WERI-Rb-1 (cell line): ENCODE measurements at regions not wholly inside any gene's neighbourhood (a gene's known extent, or its start where the extent isn't known, plus 50 kb on each side); places are given as distances from the start of the nearest gene placed in this dataset.

Experiments used
- DNase-seq: peaks from one replicate; pipeline ENCODE4 v3.0.0-alpha.2; 2020
- H3K27ac ChIP-seq: fragments of 250-450 bp; sonication (Bioruptor Pico); 2 replicates; pipeline ENCODE4 v1.5.1; 2020; ENCODE audit warnings: mild to moderate bottlenecking, moderate library complexity
- H3K27me3 ChIP-seq: fragments of 250-450 bp; sonication (Bioruptor Pico); 2 replicates; pipeline ENCODE4 v1.5.1; 2021; ENCODE audit warnings: mild to moderate bottlenecking, low read depth, moderate library complexity; ENCODE audit not compliant: insufficient read depth, severe bottlenecking
- H3K36me3 ChIP-seq: fragments of 250-450 bp; sonication (Bioruptor Pico); 2 replicates; pipeline ENCODE4 v1.5.1; 2020; ENCODE audit warnings: mild to moderate bottlenecking, moderate library complexity
- H3K4me3 ChIP-seq: 2 replicates; pipeline ENCODE4 v1.5.1; 2011; ENCODE audit warnings: low read depth, mild to moderate bottlenecking, control low read depth, low read length
- H3K9me3 ChIP-seq: fragments of 250-450 bp; sonication (Bioruptor Pico); 2 replicates; pipeline ENCODE4 v1.5.1; 2021; ENCODE audit warnings: mild to moderate bottlenecking, moderate library complexity; ENCODE audit not compliant: severe bottlenecking
- TF ChIP-seq, protein P1 (sequence below): IDR thresholded peaks from 2 replicates; pipeline ENCODE4 v1.5.1; 2011; ENCODE audit warnings: low read depth, mild to moderate bottlenecking, control low read depth, inconsistent platforms, low read length

DNA sequence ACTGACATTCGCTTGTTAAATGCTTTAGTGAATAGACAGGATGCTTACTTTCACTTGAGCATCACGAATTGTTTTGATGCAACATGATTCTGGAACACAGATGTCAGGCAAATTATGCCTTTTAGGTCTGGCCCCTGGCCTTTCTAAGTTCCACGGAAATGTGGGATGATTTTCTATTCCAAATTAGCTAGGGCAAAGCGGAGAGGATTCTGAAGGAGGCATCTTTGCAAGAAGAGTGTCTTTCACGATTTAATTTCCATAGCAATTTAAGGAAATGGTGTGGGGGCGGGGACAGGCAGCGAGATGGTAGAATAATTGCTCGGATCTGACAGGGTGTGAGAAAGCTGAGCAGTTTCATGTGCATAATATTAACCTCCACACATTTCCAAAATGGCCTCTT is 238.5 kb upstream of the KCNMB2 start:
- Histone ChIP-seq H3K27ac (no peak overlapping the region), H3K9me3 (no peaks in the 10 kb centered on the region), H3K27me3 (no peaks in the 10 kb centered on the region), H3K4me3 (no peak overlapping the region), H3K36me3 (no peaks in the 10 kb centered on the region)
- DNase-seq = no peak
- TF ChIP-seq, protein P1, sequence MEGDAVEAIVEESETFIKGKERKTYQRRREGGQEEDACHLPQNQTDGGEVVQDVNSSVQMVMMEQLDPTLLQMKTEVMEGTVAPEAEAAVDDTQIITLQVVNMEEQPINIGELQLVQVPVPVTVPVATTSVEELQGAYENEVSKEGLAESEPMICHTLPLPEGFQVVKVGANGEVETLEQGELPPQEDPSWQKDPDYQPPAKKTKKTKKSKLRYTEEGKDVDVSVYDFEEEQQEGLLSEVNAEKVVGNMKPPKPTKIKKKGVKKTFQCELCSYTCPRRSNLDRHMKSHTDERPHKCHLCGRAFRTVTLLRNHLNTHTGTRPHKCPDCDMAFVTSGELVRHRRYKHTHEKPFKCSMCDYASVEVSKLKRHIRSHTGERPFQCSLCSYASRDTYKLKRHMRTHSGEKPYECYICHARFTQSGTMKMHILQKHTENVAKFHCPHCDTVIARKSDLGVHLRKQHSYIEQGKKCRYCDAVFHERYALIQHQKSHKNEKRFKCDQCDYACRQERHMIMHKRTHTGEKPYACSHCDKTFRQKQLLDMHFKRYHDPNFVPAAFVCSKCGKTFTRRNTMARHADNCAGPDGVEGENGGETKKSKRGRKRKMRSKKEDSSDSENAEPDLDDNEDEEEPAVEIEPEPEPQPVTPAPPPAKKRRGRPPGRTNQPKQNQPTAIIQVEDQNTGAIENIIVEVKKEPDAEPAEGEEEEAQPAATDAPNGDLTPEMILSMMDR = no peak

DNA sequence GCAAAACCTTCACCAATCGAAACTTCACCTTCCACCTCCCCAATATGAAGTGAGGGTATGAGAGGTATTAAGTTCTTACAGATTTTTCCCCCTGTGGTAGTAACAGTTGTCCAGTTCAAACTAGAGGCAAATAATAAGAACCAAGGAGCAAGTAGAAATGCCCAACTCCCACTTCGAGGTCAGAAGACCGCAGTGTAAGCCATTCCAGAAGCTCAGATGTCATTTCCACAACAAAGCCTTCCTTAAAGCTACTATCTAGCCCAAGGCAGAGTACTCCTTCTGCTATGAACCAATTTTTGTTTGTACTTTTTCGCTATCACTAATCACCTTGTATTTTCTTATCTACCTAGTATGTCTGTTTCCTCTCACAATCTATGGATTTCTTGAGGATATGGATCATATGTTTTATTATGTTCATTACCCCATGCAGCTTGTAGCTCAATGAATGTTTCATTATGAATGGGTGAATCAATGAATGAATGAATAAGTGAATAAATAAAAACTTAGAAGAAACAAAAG is 235.7 kb upstream of the KCNMB2 start:
- Histone ChIP-seq H3K4me3 (no peak overlapping the region), H3K9me3 (no peaks in the 10 kb centered on the region), H3K27ac (no peak overlapping the region), H3K27me3 (no peaks in the 10 kb centered on the region), H3K36me3 (no peaks in the 10 kb centered on the region)
- no peak for DNase-seq
- TF ChIP-seq, protein P1 = no peak

DNA sequence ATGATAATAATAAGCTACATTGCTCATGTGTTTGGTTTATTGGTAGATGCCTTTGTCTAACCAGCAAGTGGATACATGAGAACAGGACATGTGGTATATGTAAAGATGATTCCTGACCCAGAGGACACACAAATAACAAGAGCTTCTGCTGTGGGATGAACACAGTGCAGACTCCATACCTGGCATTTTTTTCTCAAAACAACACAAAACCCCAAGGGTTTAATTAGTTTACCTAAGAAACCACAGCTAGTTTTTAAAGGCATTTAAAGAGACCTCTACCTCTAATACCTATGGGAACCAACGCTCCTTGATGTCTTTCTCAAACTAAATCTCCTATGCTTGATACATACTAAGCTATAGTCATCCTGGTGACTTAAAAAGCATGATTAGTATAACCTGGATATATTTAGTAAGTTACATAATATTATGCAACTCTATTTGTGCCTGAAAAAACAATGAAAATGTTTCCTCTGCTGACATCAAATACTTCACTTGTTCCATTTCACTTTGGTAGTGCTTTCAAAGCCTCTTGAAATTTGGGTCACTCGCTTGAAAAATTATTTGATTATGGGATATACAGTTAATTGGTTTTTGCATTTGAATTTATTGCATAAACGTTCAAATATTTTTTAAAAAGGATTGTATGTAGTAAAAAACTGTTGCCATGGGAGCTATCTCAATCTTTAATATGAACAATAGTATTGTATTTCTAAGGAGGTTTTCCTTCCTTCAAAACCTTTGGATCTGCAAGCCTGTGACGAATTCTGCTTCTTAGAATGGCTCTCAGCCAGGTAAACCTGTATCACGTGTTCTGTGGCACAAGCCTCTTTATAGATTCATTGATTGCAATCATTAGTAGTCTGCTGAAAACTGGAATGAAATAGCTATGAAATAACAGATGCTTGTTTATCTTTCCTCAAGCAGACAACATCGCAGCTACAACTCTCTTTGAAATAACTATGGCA is 233.0 kb upstream of the KCNMB2 start:
- Histone ChIP-seq H3K36me3 (no peaks in the 10 kb centered on the region), H3K27ac (no peak overlapping the region), H3K9me3 (no peaks in the 10 kb centered on the region), H3K4me3 (no peak overlapping the region), H3K27me3 (no peaks in the 10 kb centered on the region)
- no peak for DNase-seq
- TF ChIP-seq, protein P1 = no peak

DNA sequence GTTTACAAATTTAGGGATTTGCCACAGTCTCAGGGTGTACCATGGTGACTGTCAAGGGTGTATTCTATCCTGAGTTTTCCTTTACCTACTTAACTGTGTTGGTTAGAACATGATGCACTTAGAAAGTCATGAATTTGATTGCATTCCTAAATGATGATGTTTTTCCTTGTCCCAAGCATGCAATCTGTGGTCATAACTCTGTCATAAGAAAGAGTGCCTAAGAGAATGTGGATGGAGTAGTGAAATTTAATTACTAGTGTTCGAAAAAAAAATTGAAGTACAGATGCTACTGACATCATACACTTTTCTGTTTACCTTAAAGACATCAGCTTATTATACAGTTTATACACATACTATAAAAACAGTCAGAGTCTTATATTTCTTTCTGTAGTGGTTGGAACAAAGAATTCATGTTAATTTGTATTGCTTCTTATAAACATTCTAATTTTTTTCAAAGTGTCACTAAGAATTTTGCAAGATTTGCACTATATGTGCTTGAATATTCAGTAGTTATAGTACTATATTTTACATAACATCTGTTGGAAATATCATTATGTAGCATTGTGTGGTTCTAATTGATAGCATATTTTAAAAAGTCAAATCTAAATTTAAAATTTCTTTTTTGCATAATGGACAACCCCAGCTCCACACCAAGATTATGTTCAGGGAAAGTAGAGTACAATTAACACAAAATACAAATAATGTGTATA is 231.3 kb upstream of the KCNMB2 start:
- no peaks in the 10 kb centered on the region for H3K9me3 ChIP-seq
- no peak overlapping the region for H3K27ac ChIP-seq
- H3K36me3 ChIP-seq = no peaks in the 10 kb centered on the region
- no peak for DNase-seq
- TF ChIP-seq, protein P1 = no peak
- no peak overlapping the region for H3K4me3 ChIP-seq
- no peaks in the 10 kb centered on the region for H3K27me3 ChIP-seq

DNA sequence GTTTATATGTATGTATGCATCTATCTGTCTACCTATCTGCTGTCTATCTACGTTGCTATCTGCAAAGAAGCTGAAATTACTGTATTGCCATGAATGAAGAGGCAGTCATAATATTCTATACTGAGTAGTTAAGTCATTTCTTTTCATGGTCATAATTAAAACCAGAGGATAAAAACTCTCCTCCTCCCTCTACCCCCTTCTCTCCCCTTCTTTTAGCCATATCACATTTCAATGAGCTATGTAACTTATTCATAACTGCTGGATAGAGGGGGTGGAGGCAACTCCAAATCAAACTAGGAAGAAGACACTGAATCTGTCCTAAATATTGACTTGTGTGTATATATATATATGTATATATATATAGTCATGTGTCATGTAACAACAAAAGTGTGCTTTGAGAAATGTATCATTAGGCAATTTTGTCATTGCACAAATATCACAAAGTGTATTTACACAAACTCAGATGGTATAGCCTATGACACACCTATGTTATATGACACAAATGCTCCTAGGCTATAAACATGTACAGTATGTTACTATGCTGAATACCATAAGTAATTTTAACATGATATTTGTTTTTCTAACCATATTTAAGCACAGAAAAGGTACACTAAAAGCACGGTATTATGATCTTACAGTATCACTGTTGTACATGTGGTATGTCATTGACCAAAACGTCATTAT is 229.7 kb upstream of the KCNMB2 start:
- TF ChIP-seq, protein P1 = no peak
- DNase-seq = no peak
- Histone ChIP-seq H3K9me3 (no peaks in the 10 kb centered on the region), H3K27me3 (no peaks in the 10 kb centered on the region), H3K27ac (no peak overlapping the region), H3K36me3 (no peaks in the 10 kb centered on the region), H3K4me3 (no peak overlapping the region)
